ENCODE measurements at regions not wholly inside any gene's neighbourhood (a gene's known extent, or its start where the extent isn't known, plus 50 kb on each side); places are given as distances from the start of the nearest gene placed in this dataset.
"Not testable (repeated sequence)": the region's sequence is repeated elsewhere in the genome, so short reads cannot be mapped to it uniquely, and the experiment has no call there.

- ChIA-PET CTCF (no interaction called here), POLR2A (no interaction called here)
- peaks cover 0 to 2% (median 0%) of the 10 kb centered on the region in 5 donors for H3K36me3 Mint-ChIP-seq
- Histone ChIP-seq H3K36me3 (ENCODE audit: control insufficient read depth in 2 of 3, insufficient read depth in 3 of 3, low read length in 3 of 3) (no peaks in the 10 kb centered on the region), H3K4me1 (ENCODE audit: control insufficient read depth in 2 of 2, insufficient read depth in 2 of 2, low read length in 2 of 2) (no peaks in the 10 kb centered on the region), H3K4me3 (ENCODE audit: low read length) (no peak overlapping the region), H3K27me3 (ENCODE audit: control insufficient read depth in 2 of 2, insufficient read depth in 2 of 2, low read length in 2 of 2) (no peaks in the 10 kb centered on the region), H3K27ac (ENCODE audit: low read depth, low read length) (no peak overlapping the region), H3K9me3 (ENCODE audit: control insufficient read depth in 2 of 3, low read length in 3 of 3) (peaks cover 0 to 5% (median 0%) of the 10 kb centered on the region in 3 experiments)
- H3K9me3 Mint-ChIP-seq = peaks cover 0 to 20% (median 7%) of the 10 kb centered on the region in 11 donors
- no peak overlapping the region for H3K4me3 Mint-ChIP-seq
- H3K27ac Mint-ChIP-seq = no peak overlapping the region
- peaks cover 0 to 35% (median 16%) of the 10 kb centered on the region in 5 donors for H3K27me3 Mint-ChIP-seq
- H3K4me1 Mint-ChIP-seq = no peaks in the 10 kb centered on the region
- intact Hi-C loops (cut with micrococcal nuclease) = no loop called here
- DNase-seq = no peak
- ATAC-seq = no peak
Observed at GRCh38 chr16:66025751-66026150, 340.7 kb upstream of the CDH5 start.

GRCh38 chr16:66024567-66024966 lies 341.9 kb upstream of the CDH5 start:
- Mint-ChIP-seq H3K27me3 (peaks cover 0 to 32% (median 15%) of the 10 kb centered on the region in 5 donors), H3K9me3 (peaks cover 0 to 23% (median 10%) of the 10 kb centered on the region in 11 donors)
- H3K4me1 ChIP-seq (ENCODE audit: control insufficient read depth in 2 of 2, insufficient read depth in 2 of 2, low read length in 2 of 2); H3K36me3 ChIP-seq (ENCODE audit: control insufficient read depth in 2 of 3, insufficient read depth in 3 of 3, low read length in 3 of 3); ATAC-seq; DNase-seq; H3K9me3 ChIP-seq (ENCODE audit: control insufficient read depth in 2 of 3, low read length in 3 of 3); intact Hi-C loops (cut with micrococcal nuclease); H3K27me3 ChIP-seq (ENCODE audit: control insufficient read depth in 2 of 2, insufficient read depth in 2 of 2, low read length in 2 of 2); H3K4me1 Mint-ChIP-seq; H3K36me3 Mint-ChIP-seq; H3K4me3 ChIP-seq (ENCODE audit: low read length); H3K4me3 Mint-ChIP-seq; H3K27ac Mint-ChIP-seq; H3K27ac ChIP-seq (ENCODE audit: low read depth, low read length); CTCF ChIA-PET; POLR2A ChIA-PET: not testable (repeated sequence)

GRCh38 chr16:66023481-66023880 lies 343.0 kb upstream of the CDH5 start:
- Mint-ChIP-seq H3K4me3 (no peak overlapping the region), H3K36me3 (peaks cover 0 to 2% (median 0%) of the 10 kb centered on the region in 5 donors), H3K27me3 (peaks cover 0 to 21% (median 12%) of the 10 kb centered on the region in 5 donors), H3K4me1 (no peaks in the 10 kb centered on the region), H3K27ac (no peak overlapping the region), H3K9me3 (peaks cover 0 to 24% (median 10%) of the 10 kb centered on the region in 11 donors)
- POLR2A ChIA-PET = no interaction called here
- H3K4me1 ChIP-seq (ENCODE audit: control insufficient read depth in 2 of 2, insufficient read depth in 2 of 2, low read length in 2 of 2) = no peaks in the 10 kb centered on the region
- no peak overlapping the region for H3K27ac ChIP-seq (ENCODE audit: low read depth, low read length)
- no peaks in the 10 kb centered on the region for H3K36me3 ChIP-seq (ENCODE audit: control insufficient read depth in 2 of 3, insufficient read depth in 3 of 3, low read length in 3 of 3)
- H3K4me3 ChIP-seq (ENCODE audit: low read length) = no peak overlapping the region
- H3K27me3 ChIP-seq (ENCODE audit: control insufficient read depth in 2 of 2, insufficient read depth in 2 of 2, low read length in 2 of 2) = no peaks in the 10 kb centered on the region
- ATAC-seq = no peak
- no peak for DNase-seq
- intact Hi-C loops (cut with micrococcal nuclease) = no loop called here
- H3K9me3 ChIP-seq (ENCODE audit: control insufficient read depth in 2 of 3, low read length in 3 of 3) = peaks cover 0 to 5% (median 0%) of the 10 kb centered on the region in 3 experiments
- CTCF ChIA-PET = no interaction called here

- Histone ChIP-seq H3K27ac (ENCODE audit: low read depth, low read length) (no peak overlapping the region), H3K27me3 (ENCODE audit: control insufficient read depth in 2 of 2, insufficient read depth in 2 of 2, low read length in 2 of 2) (no peaks in the 10 kb centered on the region), H3K4me1 (ENCODE audit: control insufficient read depth in 2 of 2, insufficient read depth in 2 of 2, low read length in 2 of 2) (no peaks in the 10 kb centered on the region), H3K36me3 (ENCODE audit: control insufficient read depth in 2 of 3, insufficient read depth in 3 of 3, low read length in 3 of 3) (no peaks in the 10 kb centered on the region), H3K4me3 (ENCODE audit: low read length) (no peak overlapping the region), H3K9me3 (ENCODE audit: control insufficient read depth in 2 of 3, low read length in 3 of 3) (peaks cover 0 to 5% (median 0%) of the 10 kb centered on the region in 3 experiments)
- ATAC-seq (no peak), DNase-seq (no peak)
- no peak overlapping the region for H3K4me3 Mint-ChIP-seq
- peaks cover 0 to 2% (median 0%) of the 10 kb centered on the region in 5 donors for H3K36me3 Mint-ChIP-seq
- H3K4me1 Mint-ChIP-seq = no peaks in the 10 kb centered on the region
- intact Hi-C loops (cut with micrococcal nuclease) = no loop called here
- POLR2A ChIA-PET = no interaction called here
- no peak overlapping the region for H3K27ac Mint-ChIP-seq
- peaks cover 0 to 12% (median 6%) of the 10 kb centered on the region in 5 donors for H3K27me3 Mint-ChIP-seq
- H3K9me3 Mint-ChIP-seq = peaks cover 0 to 24% (median 7%) of the 10 kb centered on the region in 11 donors
- CTCF ChIA-PET = no interaction called here
Observed at GRCh38 chr16:66020642-66021041, 345.8 kb upstream of the CDH5 start.

- no peak for DNase-seq
- Histone ChIP-seq H3K27me3 (ENCODE audit: control insufficient read depth in 2 of 2, insufficient read depth in 2 of 2, low read length in 2 of 2) (no peaks in the 10 kb centered on the region), H3K4me1 (ENCODE audit: control insufficient read depth in 2 of 2, insufficient read depth in 2 of 2, low read length in 2 of 2) (no peaks in the 10 kb centered on the region), H3K36me3 (ENCODE audit: control insufficient read depth in 2 of 3, insufficient read depth in 3 of 3, low read length in 3 of 3) (no peaks in the 10 kb centered on the region), H3K27ac (ENCODE audit: low read depth, low read length) (no peak overlapping the region), H3K9me3 (ENCODE audit: control insufficient read depth in 2 of 3, low read length in 3 of 3) (peaks cover 0 to 5% (median 0%) of the 10 kb centered on the region in 3 experiments), H3K4me3 (ENCODE audit: low read length) (no peak overlapping the region)
- Mint-ChIP-seq H3K27ac (no peak overlapping the region), H3K27me3 (peaks cover 0 to 11% (median 7%) of the 10 kb centered on the region in 5 donors), H3K4me1 (no peaks in the 10 kb centered on the region), H3K9me3 (peaks cover 0 to 24% (median 7%) of the 10 kb centered on the region in 11 donors), H3K4me3 (no peak overlapping the region), H3K36me3 (peaks cover 0 to 2% (median 0%) of the 10 kb centered on the region in 5 donors)
- ChIA-PET POLR2A (no interaction called here), CTCF (no interaction called here)
- no peak for ATAC-seq
- intact Hi-C loops (cut with micrococcal nuclease) = no loop called here
Observed at GRCh38 chr16:66020046-66020445, 346.4 kb upstream of the CDH5 start.

- H3K4me3 ChIP-seq (ENCODE audit: low read length); ATAC-seq; DNase-seq; H3K36me3 ChIP-seq (ENCODE audit: control insufficient read depth in 2 of 3, insufficient read depth in 3 of 3, low read length in 3 of 3); H3K27me3 ChIP-seq (ENCODE audit: control insufficient read depth in 2 of 2, insufficient read depth in 2 of 2, low read length in 2 of 2); H3K4me1 Mint-ChIP-seq; intact Hi-C loops (cut with micrococcal nuclease); H3K4me3 Mint-ChIP-seq; CTCF ChIA-PET; H3K27ac ChIP-seq (ENCODE audit: low read depth, low read length); H3K36me3 Mint-ChIP-seq; POLR2A ChIA-PET; H3K27ac Mint-ChIP-seq; H3K9me3 ChIP-seq (ENCODE audit: control insufficient read depth in 2 of 3, low read length in 3 of 3); H3K4me1 ChIP-seq (ENCODE audit: control insufficient read depth in 2 of 2, insufficient read depth in 2 of 2, low read length in 2 of 2): not testable (repeated sequence)
- peaks cover 0 to 15% (median 12%) of the 10 kb centered on the region in 5 donors for H3K27me3 Mint-ChIP-seq
- H3K9me3 Mint-ChIP-seq = peaks cover 0 to 18% (median 5%) of the 10 kb centered on the region in 11 donors
Observed at GRCh38 chr16:66019502-66019901, 347.0 kb upstream of the CDH5 start.

GRCh38 chr16:66014221-66014620 lies 352.3 kb upstream of the CDH5 start:
- no peaks in the 10 kb centered on the region for H3K27me3 ChIP-seq (ENCODE audit: control insufficient read depth in 2 of 2, insufficient read depth in 2 of 2, low read length in 2 of 2)
- ChIA-PET CTCF (no interaction called here), POLR2A (no interaction called here)
- ATAC-seq (no peak), DNase-seq (no peak)
- H3K4me3 ChIP-seq (ENCODE audit: low read length) = no peak overlapping the region
- Mint-ChIP-seq H3K36me3 (no peaks in the 10 kb centered on the region), H3K4me3 (no peak overlapping the region), H3K4me1 (no peaks in the 10 kb centered on the region), H3K9me3 (peaks cover 0 to 11% (median 2%) of the 10 kb centered on the region in 11 donors), H3K27ac (no peak overlapping the region), H3K27me3 (peaks cover 0 to 33% (median 13%) of the 10 kb centered on the region in 5 donors)
- H3K4me1 ChIP-seq (ENCODE audit: control insufficient read depth in 2 of 2, insufficient read depth in 2 of 2, low read length in 2 of 2) = no peaks in the 10 kb centered on the region
- intact Hi-C loops (cut with micrococcal nuclease) = no loop called here
- no peaks in the 10 kb centered on the region for H3K9me3 ChIP-seq (ENCODE audit: control insufficient read depth in 2 of 3, low read length in 3 of 3)
- no peak overlapping the region for H3K27ac ChIP-seq (ENCODE audit: low read depth, low read length)
- no peaks in the 10 kb centered on the region for H3K36me3 ChIP-seq (ENCODE audit: control insufficient read depth in 2 of 3, insufficient read depth in 3 of 3, low read length in 3 of 3)

All from naive thymus-derived CD4-positive, alpha-beta T cell (primary cell).